NCI-H146 treated with DMSO at 0.1 percent for 48 hours (cell line): ENCODE measurements at regions not wholly inside any gene's neighbourhood (a gene's known extent, or its start where the extent isn't known, plus 50 kb on each side); places are given as distances from the start of the nearest gene placed in this dataset.

ENCODE experiments used
- DNase-seq: peaks from one replicate; lab custom pipeline; 2025; ENCODE audit not compliant: unreplicated experiment; lab: John Stamatoyannopoulos, UW

- DNase-seq = no peak
Measured at GRCh38 chr9:126017758-126018157, 270.6 kb downstream of the PBX3 start.

- no peak for DNase-seq
Measured at GRCh38 chr9:126020836-126021235, 273.7 kb downstream of the PBX3 start.

DNA sequence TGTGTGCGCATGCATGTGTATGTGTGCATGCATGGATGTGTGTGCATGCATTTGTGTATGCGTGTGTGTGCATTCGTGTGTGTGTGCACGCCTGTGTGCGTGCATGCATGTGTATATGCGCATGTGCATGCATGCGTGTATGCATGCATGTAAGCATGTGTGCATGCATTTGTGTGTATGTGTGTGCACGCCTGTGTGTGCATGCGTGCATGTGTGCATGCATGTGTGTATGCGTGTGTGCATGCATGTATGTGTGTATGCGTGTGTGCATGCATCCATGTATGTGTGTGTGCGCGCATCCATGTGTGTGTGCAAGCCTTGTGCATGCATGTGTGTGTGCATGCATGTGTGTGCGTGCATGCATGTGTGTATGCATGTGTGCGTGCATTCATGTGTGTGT, 276.8 kb downstream of the PBX3 start:
- no peak for DNase-seq

- DNase-seq = no peak
Measured at GRCh38 chr9:126024581-126025230, 277.5 kb downstream of the PBX3 start.

DNA sequence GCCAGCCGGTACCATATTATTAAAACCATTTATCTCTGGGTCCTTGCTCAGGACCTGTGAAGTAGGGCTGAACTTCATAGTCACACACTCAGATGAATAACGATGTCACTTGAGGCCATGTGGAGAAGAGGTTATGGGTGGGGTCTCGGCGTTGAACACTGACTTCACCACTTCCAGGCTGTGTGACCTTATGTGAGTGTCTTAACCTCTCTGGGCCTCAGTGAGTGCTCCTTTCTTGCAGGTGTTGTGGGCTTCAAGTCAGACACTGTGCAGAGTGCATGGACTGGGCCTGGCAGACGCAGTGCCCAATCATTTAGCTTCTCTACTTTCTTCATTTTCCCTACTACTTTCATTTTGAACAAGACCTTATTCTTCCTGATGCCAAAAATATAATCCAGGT, 278.8 kb downstream of the PBX3 start:
- no peak for DNase-seq

- DNase-seq = no peak
Measured at GRCh38 chr9:126027566-126027965, 280.4 kb downstream of the PBX3 start.

GRCh38 chr9:126028746-126029145, 281.6 kb downstream of the PBX3 start:
- DNase-seq = no peak

- no peak for DNase-seq
Measured at GRCh38 chr9:126030716-126031115, 283.5 kb downstream of the PBX3 start.

DNA sequence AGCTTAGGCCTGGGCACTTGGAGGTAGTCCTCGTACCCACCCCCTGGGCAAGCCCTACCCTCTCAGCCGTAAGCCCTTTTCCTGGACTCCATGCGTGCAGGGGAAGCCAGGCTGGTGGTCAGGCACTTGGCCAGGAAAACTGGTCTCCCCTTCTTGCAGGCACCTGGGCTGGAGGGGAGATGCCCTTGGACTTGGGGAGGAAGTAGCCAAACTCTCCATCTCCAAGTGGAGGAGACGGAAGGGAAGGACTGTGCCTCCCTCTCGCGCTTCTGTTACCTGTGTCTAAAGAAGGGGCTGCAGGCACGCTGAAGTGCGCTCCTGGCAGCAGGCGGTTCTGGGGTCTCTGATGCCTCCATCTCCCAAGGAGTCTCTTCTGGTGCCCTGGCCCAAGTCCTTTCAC, 283.9 kb downstream of the PBX3 start:
- DNase-seq = no peak

DNA sequence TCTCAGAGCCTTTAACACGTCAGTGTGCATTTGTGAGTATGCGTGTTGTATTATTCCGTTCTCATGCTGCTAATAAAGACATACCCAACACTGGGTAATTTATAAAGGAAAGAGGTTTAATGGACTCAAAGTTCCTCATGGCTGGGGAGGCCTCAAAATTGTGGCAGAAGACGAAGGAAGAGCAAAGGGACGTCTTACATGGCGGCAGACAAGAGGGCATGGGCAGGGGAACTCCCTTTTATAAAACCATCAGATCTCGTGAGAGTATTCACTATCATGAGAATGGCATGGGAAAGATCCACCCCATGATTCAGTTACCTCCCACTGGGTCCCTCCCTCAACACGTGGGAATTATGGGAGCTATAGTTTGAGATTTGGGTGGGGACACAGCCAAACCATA, 285.0 kb downstream of the PBX3 start:
- DNase-seq = no peak

GRCh38 chr9:126033318-126033717, 286.1 kb downstream of the PBX3 start:
- no peak for DNase-seq

DNA sequence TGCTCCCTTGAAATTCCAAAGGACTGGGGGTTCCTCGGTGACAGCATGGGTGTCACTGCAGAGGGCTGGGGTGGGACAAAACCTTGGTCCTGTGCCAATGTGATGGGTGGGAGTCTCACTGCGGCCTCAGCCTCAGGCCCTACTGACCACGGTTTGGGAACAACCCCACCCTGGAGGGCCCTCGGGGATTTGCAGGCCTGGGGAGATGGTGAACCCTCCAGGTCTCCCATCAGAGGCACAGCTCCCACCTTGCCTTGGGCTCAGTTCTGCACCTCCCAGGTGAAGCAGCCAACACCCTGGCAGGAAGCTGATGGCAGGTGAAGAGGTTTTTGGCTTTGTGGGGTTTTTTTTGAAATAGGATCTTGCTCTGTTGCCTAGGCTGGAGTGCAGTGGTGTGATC, 286.8 kb downstream of the PBX3 start:
- DNase-seq = no peak

GRCh38 chr9:126036881-126037291, 289.7 kb downstream of the PBX3 start:
- no peak for DNase-seq

GRCh38 chr9:126038790-126039189, 287.8 kb upstream of the MVB12B start:
- DNase-seq = no peak

- no peak for DNase-seq
Measured at GRCh38 chr9:126043681-126044080, 282.9 kb upstream of the MVB12B start.

GRCh38 chr9:126049088-126049487, 277.5 kb upstream of the MVB12B start:
- DNase-seq = no peak

- no peak for DNase-seq
Measured at GRCh38 chr9:126049896-126050604, 276.6 kb upstream of the MVB12B start.

- DNase-seq = no peak
Measured at GRCh38 chr9:126050605-126050990, 276.0 kb upstream of the MVB12B start.

- no peak for DNase-seq
Measured at GRCh38 chr9:126051446-126052130, 275.0 kb upstream of the MVB12B start.

- no peak for DNase-seq
Measured at GRCh38 chr9:126052791-126053190, 273.8 kb upstream of the MVB12B start.

GRCh38 chr9:126053913-126054312, 272.7 kb upstream of the MVB12B start:
- DNase-seq = no peak

DNA sequence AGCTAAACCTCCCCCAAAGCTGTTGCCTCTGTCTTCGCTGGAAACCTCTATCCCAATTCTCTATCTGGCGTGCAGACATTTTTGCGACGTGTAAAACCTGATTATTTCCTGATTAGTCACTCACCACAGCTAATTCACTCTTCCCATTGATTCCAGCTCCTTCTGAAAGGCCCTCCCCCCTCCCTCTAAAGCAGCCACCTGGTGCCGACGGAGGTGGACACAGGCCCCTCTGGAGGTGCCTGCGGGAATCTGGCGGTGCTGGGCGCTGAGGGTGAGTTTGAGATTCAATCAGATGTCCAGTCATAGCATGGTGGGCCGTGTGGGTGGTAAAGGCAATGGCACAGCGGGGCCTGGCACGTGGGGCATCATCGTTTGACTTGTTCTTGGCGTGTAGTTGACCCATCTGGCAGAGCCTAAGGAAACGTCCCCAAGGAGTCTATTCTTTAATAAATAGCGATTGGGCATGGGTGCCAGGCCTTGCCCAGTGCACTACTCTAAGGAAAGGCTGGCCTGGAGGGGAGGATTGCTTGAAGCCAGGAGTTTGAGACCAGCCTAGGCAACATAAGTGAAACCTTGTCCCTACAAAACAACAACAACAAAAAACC, 271.1 kb upstream of the MVB12B start:
- DNase-seq = no peak
